ENCODE measurements at regions not wholly inside any gene's neighbourhood (a gene's known extent, or its start where the extent isn't known, plus 50 kb on each side); places are given as distances from the start of the nearest gene placed in this dataset.

DNA sequence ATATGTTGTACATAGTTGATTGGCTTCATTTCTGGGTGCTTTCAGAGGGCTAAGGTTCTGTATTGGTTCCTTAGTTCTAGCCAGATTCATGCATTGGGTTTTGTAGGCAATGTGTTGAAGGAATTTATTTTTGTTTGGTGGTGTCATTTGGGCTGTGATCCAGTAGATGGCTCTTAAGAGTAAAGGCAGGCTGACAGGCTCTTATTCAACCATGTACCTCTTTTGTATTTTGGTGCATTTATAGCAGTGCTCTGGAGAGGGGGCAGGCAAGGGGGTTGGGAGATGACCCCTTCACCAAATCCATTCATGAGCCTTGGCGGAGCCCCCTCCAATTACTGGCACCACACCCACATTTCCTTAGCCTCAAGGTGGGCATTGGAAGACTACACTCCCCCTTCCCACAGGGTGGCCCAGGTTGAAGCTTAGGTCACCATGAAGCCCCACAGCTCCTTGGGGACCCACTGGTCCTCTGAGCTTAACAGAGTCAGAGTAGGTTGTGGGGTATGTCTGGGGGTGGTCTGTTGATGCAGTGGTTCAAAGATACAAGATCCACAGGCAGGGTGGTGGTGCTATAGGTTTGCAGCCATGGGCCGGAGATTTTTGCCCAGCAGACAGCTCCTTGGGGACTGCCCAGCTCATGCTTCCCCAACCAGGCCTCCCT, 143.0 kb upstream of the GNPDA2 start:
- Histone ChIP-seq H3K9me3 (no peaks in the 10 kb centered on the region), H3K4me3 (no peak overlapping the region), H3K27me3 (no peaks in the 10 kb centered on the region), H3K27ac (no peak overlapping the region), H3K4me1 (ENCODE audit: insufficient read depth) (no peaks in the 10 kb centered on the region), H3K36me3 (no peaks in the 10 kb centered on the region)
- intact Hi-C loops (cut with DNase I), result no loop called here
- WGBS, 3 donors, result 91 to 100% (median 96%) methylated on average over 2 of the region's 2 CpGs
- no peak for TF ChIP-seq POLR2A (IDR thresholded peaks at IDR 0.05)
- no peak for TF ChIP-seq EP300 (IDR thresholded peaks at IDR 0.05)
- TF ChIP-seq, protein P1, sequence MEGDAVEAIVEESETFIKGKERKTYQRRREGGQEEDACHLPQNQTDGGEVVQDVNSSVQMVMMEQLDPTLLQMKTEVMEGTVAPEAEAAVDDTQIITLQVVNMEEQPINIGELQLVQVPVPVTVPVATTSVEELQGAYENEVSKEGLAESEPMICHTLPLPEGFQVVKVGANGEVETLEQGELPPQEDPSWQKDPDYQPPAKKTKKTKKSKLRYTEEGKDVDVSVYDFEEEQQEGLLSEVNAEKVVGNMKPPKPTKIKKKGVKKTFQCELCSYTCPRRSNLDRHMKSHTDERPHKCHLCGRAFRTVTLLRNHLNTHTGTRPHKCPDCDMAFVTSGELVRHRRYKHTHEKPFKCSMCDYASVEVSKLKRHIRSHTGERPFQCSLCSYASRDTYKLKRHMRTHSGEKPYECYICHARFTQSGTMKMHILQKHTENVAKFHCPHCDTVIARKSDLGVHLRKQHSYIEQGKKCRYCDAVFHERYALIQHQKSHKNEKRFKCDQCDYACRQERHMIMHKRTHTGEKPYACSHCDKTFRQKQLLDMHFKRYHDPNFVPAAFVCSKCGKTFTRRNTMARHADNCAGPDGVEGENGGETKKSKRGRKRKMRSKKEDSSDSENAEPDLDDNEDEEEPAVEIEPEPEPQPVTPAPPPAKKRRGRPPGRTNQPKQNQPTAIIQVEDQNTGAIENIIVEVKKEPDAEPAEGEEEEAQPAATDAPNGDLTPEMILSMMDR (IDR thresholded peaks at IDR 0.05), result no peak
- DNase-seq, result no peak

DNA sequence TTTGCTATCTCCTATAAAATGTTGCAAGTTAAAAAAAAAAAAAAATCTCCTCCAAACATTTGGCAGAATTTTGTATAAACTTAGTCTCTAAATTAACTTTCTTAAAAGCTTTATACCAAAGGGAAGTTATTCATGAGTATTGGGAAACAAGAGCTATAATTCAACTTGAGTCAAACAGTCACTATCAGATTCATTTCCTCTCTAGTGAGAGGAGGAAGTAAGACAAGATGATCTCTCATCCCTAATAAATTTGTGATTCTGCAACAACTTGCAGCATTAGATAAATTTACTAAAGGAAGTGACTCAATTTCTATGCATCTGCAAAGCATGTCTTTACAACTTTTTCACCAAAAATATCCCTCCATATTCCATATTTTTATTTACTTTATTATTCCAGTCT, 135.4 kb upstream of the GNPDA2 start:
- Histone ChIP-seq H3K27me3 (no peaks in the 10 kb centered on the region), H3K4me1 (ENCODE audit: insufficient read depth) (no peaks in the 10 kb centered on the region), H3K4me3 (no peak overlapping the region), H3K36me3 (no peaks in the 10 kb centered on the region), H3K9me3 (no peaks in the 10 kb centered on the region), H3K27ac (no peak overlapping the region)
- TF ChIP-seq, protein P1 (IDR thresholded peaks at IDR 0.05), result no peak
- TF ChIP-seq POLR2A (IDR thresholded peaks at IDR 0.05) (no peak), EP300 (IDR thresholded peaks at IDR 0.05) (no peak)
- intact Hi-C loops (cut with DNase I), result no loop called here
- DNase-seq, result no peak

DNA sequence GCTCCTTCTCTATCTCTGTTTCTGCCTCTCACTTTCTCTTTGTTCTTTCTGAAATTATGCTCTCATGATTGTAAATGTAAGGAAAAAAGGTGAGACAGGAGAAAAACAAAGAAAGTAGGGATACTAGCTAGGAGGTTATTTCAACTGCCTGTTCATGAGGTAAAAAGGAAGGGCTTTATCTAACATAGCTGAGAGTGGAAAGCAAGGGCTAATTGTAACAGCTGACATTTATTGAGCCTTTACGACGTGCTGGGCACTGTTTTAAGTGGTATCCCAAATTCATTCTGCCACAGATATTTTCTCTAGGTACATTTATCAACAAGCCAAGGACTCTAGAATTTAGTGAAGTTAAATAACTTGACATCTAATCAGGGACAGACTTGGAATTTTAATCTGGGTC, 133.1 kb upstream of the GNPDA2 start:
- intact Hi-C loops (cut with DNase I), result no loop called here
- H3K4me3 ChIP-seq, result no peak overlapping the region
- no peak for DNase-seq
- H3K9me3 ChIP-seq, result no peaks in the 10 kb centered on the region
- H3K27ac ChIP-seq, result no peak overlapping the region
- no peaks in the 10 kb centered on the region for H3K36me3 ChIP-seq
- 30 to 40% (median 37%) methylated on average over 2 of the region's 2 CpGs for WGBS, 3 donors
- H3K27me3 ChIP-seq, result no peaks in the 10 kb centered on the region
- TF ChIP-seq, protein P1 (IDR thresholded peaks at IDR 0.05), result no peak
- no peak for TF ChIP-seq POLR2A (IDR thresholded peaks at IDR 0.05)
- no peak for TF ChIP-seq EP300 (IDR thresholded peaks at IDR 0.05)
- H3K4me1 ChIP-seq (ENCODE audit: insufficient read depth), result no peaks in the 10 kb centered on the region

DNA sequence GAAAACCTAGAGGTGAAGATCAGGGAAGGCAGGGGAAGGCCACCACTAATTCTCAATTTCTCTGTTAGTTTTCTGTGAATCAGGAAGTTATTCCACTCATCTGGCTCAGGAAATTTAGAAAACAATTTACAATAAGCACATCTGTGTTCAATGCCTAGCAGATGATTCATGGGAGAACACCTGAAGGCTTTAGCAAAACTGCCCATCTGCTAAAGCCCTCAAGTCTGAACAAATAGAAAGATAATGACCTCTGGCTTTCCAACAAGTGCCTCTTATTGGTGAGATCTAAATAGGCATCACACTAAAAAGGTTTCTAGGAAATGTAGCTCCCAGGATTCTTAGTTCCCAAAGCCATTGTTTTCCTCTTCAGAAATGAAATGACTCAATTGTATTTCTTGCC, 122.1 kb upstream of the GNPDA2 start:
- intact Hi-C loops (cut with DNase I), result no loop called here
- H3K4me1 ChIP-seq (ENCODE audit: insufficient read depth), result no peaks in the 10 kb centered on the region

More for the DNA sequence above, 122.1 kb upstream of the GNPDA2 start:
- DNase-seq, result no peak
- Histone ChIP-seq H3K27ac (no peak overlapping the region), H3K36me3 (no peaks in the 10 kb centered on the region), H3K9me3 (no peaks in the 10 kb centered on the region), H3K4me3 (no peak overlapping the region), H3K27me3 (no peaks in the 10 kb centered on the region)
- TF ChIP-seq EP300 (IDR thresholded peaks at IDR 0.05), result no peak
- TF ChIP-seq, protein P1 (IDR thresholded peaks at IDR 0.05), result no peak
- TF ChIP-seq POLR2A (IDR thresholded peaks at IDR 0.05), result no peak
